ENCODE measurements at regions not wholly inside any gene's neighbourhood (a gene's known extent, or its start where the extent isn't known, plus 50 kb on each side); places are given as distances from the start of the nearest gene placed in this dataset.

DNA sequence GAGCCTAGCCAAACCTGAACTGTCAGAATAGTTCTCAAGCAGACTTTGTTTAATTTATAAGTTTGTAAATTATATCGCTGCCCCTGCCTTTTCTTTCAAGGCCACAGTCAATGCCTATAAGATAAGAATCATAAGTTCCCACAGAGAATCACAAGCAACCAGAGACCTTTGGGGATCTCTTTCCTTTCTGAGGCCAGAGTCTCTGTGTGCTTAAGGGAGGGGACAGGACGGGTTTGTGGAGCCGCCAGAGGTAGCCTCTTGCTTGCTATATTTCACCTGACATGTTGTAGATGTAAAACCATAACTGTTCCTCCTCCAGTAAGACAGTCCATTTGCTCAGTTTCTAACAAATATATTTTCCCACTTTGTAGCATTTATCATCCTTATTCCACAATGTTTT is 458.8 kb downstream of the RFC3 start:
- TF ChIP-seq, protein P1, sequence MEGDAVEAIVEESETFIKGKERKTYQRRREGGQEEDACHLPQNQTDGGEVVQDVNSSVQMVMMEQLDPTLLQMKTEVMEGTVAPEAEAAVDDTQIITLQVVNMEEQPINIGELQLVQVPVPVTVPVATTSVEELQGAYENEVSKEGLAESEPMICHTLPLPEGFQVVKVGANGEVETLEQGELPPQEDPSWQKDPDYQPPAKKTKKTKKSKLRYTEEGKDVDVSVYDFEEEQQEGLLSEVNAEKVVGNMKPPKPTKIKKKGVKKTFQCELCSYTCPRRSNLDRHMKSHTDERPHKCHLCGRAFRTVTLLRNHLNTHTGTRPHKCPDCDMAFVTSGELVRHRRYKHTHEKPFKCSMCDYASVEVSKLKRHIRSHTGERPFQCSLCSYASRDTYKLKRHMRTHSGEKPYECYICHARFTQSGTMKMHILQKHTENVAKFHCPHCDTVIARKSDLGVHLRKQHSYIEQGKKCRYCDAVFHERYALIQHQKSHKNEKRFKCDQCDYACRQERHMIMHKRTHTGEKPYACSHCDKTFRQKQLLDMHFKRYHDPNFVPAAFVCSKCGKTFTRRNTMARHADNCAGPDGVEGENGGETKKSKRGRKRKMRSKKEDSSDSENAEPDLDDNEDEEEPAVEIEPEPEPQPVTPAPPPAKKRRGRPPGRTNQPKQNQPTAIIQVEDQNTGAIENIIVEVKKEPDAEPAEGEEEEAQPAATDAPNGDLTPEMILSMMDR (IDR thresholded peaks at IDR 0.05): no peak
- no peak for TF ChIP-seq POLR2A (IDR thresholded peaks at IDR 0.05)

Measured in heart left ventricle (tissue), 13 donors.